Activated naive CD4-positive, alpha-beta T cell treated with anti-CD3 and anti-CD28 coated beads, Interleukin-2, amount 50 U/mL, for 24 hours (primary cell): ENCODE measurements at regions not wholly inside any gene's neighbourhood (a gene's known extent, or its start where the extent isn't known, plus 50 kb on each side); places are given as distances from the start of the nearest gene placed in this dataset.

Experiments
- H3K27ac Mint-ChIP-seq: one replicate; pipeline ENCODE4 v1.8.0; 2021; ENCODE audit warnings: mild to moderate bottlenecking, mixed read lengths
- H3K27me3 Mint-ChIP-seq: one replicate; pipeline ENCODE4 v1.8.0; 2021; ENCODE audit warnings: mixed read lengths
- H3K36me3 Mint-ChIP-seq: one replicate; pipeline ENCODE4 v1.8.0; 2021; ENCODE audit warnings: mixed read lengths
- H3K4me1 Mint-ChIP-seq: one replicate; pipeline ENCODE4 v1.8.0; 2021; ENCODE audit warnings: mixed read lengths
- H3K4me3 Mint-ChIP-seq: one replicate; pipeline ENCODE4 v1.8.0; 2021; ENCODE audit warnings: mild to moderate bottlenecking, mixed read lengths
- H3K9me3 Mint-ChIP-seq: one replicate; pipeline ENCODE4 v1.8.0; 2021; ENCODE audit warnings: mixed read lengths

- Mint-ChIP-seq H3K9me3 (peaks cover 12% of the 10 kb centered on the region), H3K27ac (no peak overlapping the region), H3K27me3 (no peaks in the 10 kb centered on the region), H3K4me1 (no peaks in the 10 kb centered on the region), H3K4me3 (no peak overlapping the region), H3K36me3 (no peaks in the 10 kb centered on the region)
These were observed 55.9 kb upstream of the FSHR start for GRCh38 chr2:49210191-49210590.

- Mint-ChIP-seq H3K4me3 (no peak overlapping the region), H3K27me3 (no peaks in the 10 kb centered on the region), H3K36me3 (no peaks in the 10 kb centered on the region), H3K9me3 (peaks cover 19% of the 10 kb centered on the region), H3K4me1 (no peaks in the 10 kb centered on the region), H3K27ac (no peak overlapping the region)
These were observed 52.9 kb upstream of the FSHR start for GRCh38 chr2:49207204-49207603.
